Upper lobe of left lung (tissue), 6 donors: ENCODE measurements at regions not wholly inside any gene's neighbourhood (a gene's known extent, or its start where the extent isn't known, plus 50 kb on each side); places are given as distances from the start of the nearest gene placed in this dataset.

Experiments
- ATAC-seq, 2 donors: fragments of 200-7000 bp; cut with Tn5 transposase; one replicate each; pipeline ENCODE4 v1.9.1; 2022; ENCODE audit warnings: mild to moderate bottlenecking in 2 of 2, moderate library complexity in 2 of 2; ENCODE audit not compliant: low FRiP score in 2 of 2
- DNase-seq, 2 donors: peaks; one replicate each; pipeline ENCODE4 v3.0.0-alpha.2; 2019 to 2020
- H3K27ac ChIP-seq, 4 donors: fragments of 200-600 bp; sonication (generic); one replicate each; pipeline ENCODE4 v1.5.1; 2016 to 2019
- H3K27me3 ChIP-seq, 4 donors: fragments of 200-600 bp; sonication (generic); one replicate each; pipeline ENCODE4 v1.5.1; 2017 to 2019
- H3K36me3 ChIP-seq, 4 donors: fragments of 200-600 bp; sonication (generic); one replicate each; pipeline ENCODE4 v1.5.1; 2016 to 2019
- H3K4me1 ChIP-seq, 4 donors: fragments of 200-600 bp; sonication (generic); one replicate each; pipeline ENCODE4 v1.5.1; 2018 to 2019
- H3K4me3 ChIP-seq, 4 donors: fragments of 200-600 bp; sonication (generic); one replicate each; pipeline ENCODE4 v1.5.1; 2017 to 2019; ENCODE audit warnings: mild to moderate bottlenecking in 2 of 4, moderate library complexity in 1 of 4
- H3K9me3 ChIP-seq, 4 donors: fragments of 200-600 bp; sonication (generic); one replicate each; pipeline ENCODE4 v1.5.1; 2018 to 2019
- CTCF ChIP-seq, 6 experiments: fragments of 450-650 bp in 4 of 6; fragments of 200-600 bp in 2 of 6; sonication (generic) in 2 of 6; IDR thresholded peaks; one replicate each; pipeline ENCODE4 v1.5.1; 2016 to 2019; ENCODE audit warnings: antibody characterized with exemption in 6 of 6
- EP300 ChIP-seq, 4 donors: sonication (generic); formaldehyde crosslinking; IDR thresholded peaks; one replicate each; pipeline ENCODE4 v1.5.1; 2017; ENCODE audit warnings: antibody characterized with exemption in 4 of 4, control low read depth in 2 of 4
- POLR2A ChIP-seq, 4 donors: fragments of 450-650 bp; IDR thresholded peaks; one replicate each; pipeline ENCODE4 v1.5.1; 2016 to 2017; ENCODE audit warnings: antibody characterized with exemption in 4 of 4, mild to moderate bottlenecking in 2 of 4
- POLR2AphosphoS5 ChIP-seq, 2 donors: sonication (generic); formaldehyde crosslinking; IDR thresholded peaks; one replicate each; pipeline ENCODE4 v1.5.1; 2017; ENCODE audit warnings: antibody characterized with exemption in 2 of 2
- WGBS, 2 donors: methylation state at CpG; one replicate each; pipeline ENCODE4 v1.1.5; 2017 to 2018; 5-methylcytosine and 5-hydroxymethylcytosine counted together
- donor health status: DM: no; HTN: no; CAD: no; lungs with moderate emphysema.
- donor health status: DM: no; HTN: yes; CAD: no; lungs with severe emphysema.

GRCh38 chr18:46346896-46347630, 242.9 kb downstream of the HAUS1 start:
- H3K27ac ChIP-seq = no peak overlapping the region
- TF ChIP-seq POLR2A (IDR thresholded peaks at IDR 0.05) (no peak), POLR2AphosphoS5 (IDR thresholded peaks at IDR 0.05) (no peak), EP300 (IDR thresholded peaks at IDR 0.05) (no peak), CTCF (IDR thresholded peaks at IDR 0.05) (no peak)
- 96 to 97% methylated on average over 19 of the region's 19 CpGs for WGBS, 2 donors
- peaks cover 3 to 19% (median 15%) of the 10 kb centered on the region in 4 donors for H3K4me1 ChIP-seq
- H3K27me3 ChIP-seq = no peaks in the 10 kb centered on the region
- no peak for DNase-seq
- no peaks in the 10 kb centered on the region for H3K36me3 ChIP-seq
- no peaks in the 10 kb centered on the region for H3K9me3 ChIP-seq
- ATAC-seq = no peak
- H3K4me3 ChIP-seq = no peak overlapping the region

GRCh38 chr18:46350598-46351159, 246.5 kb downstream of the HAUS1 start:
- Histone ChIP-seq H3K27ac (no peak overlapping the region), H3K27me3 (no peaks in the 10 kb centered on the region), H3K4me1 (no peaks in the 10 kb centered on the region), H3K4me3 (no peak overlapping the region), H3K36me3 (no peaks in the 10 kb centered on the region), H3K9me3 (no peaks in the 10 kb centered on the region)
- TF ChIP-seq POLR2AphosphoS5 (IDR thresholded peaks at IDR 0.05) (no peak), EP300 (IDR thresholded peaks at IDR 0.05) (no peak), CTCF (IDR thresholded peaks at IDR 0.05) (no peak), POLR2A (IDR thresholded peaks at IDR 0.05) (no peak)
- no peak for ATAC-seq
- whole genome bisulfite sequencing, 2 donors = 72 to 85% methylated on average over 8 to 13 of the region's 13 CpGs
- no peak for DNase-seq

GRCh38 chr18:46352520-46353250, 248.5 kb downstream of the HAUS1 start:
- Histone ChIP-seq H3K27me3 (no peaks in the 10 kb centered on the region), H3K4me3 (no peak overlapping the region), H3K27ac (no peak overlapping the region), H3K4me1 (no peaks in the 10 kb centered on the region), H3K36me3 (no peaks in the 10 kb centered on the region), H3K9me3 (no peaks in the 10 kb centered on the region)
- no peak for TF ChIP-seq CTCF (IDR thresholded peaks at IDR 0.05)
- no peak for TF ChIP-seq POLR2AphosphoS5 (IDR thresholded peaks at IDR 0.05)
- TF ChIP-seq POLR2A (IDR thresholded peaks at IDR 0.05) = no peak
- no peak for TF ChIP-seq EP300 (IDR thresholded peaks at IDR 0.05)
- DNase-seq = no peak
- 87 to 98% methylated on average over 5 of the region's 5 CpGs for WGBS, 2 donors
- no peak for ATAC-seq

- no peak overlapping the region for H3K4me3 ChIP-seq
- DNase-seq (no peak), ATAC-seq (no peak)
- no peaks in the 10 kb centered on the region for H3K27me3 ChIP-seq
- no peaks in the 10 kb centered on the region for H3K36me3 ChIP-seq
- H3K4me1 ChIP-seq = no peaks in the 10 kb centered on the region
- no peak for TF ChIP-seq POLR2AphosphoS5 (IDR thresholded peaks at IDR 0.05)
- TF ChIP-seq EP300 (IDR thresholded peaks at IDR 0.05) = no peak
- TF ChIP-seq POLR2A (IDR thresholded peaks at IDR 0.05) = no peak
- TF ChIP-seq CTCF (IDR thresholded peaks at IDR 0.05) = no peak
- H3K9me3 ChIP-seq = no peaks in the 10 kb centered on the region
- WGBS, 2 donors = 85 to 88% methylated on average over 9 of the region's 9 CpGs
- H3K27ac ChIP-seq = no peak overlapping the region
Observed at GRCh38 chr18:46353460-46353859, 249.3 kb downstream of the HAUS1 start.
